ENCODE measurements at regions not wholly inside any gene's neighbourhood (a gene's known extent, or its start where the extent isn't known, plus 50 kb on each side); places are given as distances from the start of the nearest gene placed in this dataset.

- no peaks in the 10 kb centered on the region for H3K23me2 ChIP-seq (ENCODE audit: insufficient read length, low read depth, low read length, poor library complexity, severe bottlenecking)
- H2BK5ac ChIP-seq (ENCODE audit: insufficient read length, low read length), result no peak overlapping the region
These were observed 87.6 kb downstream of the CTH start for GRCh38 chr1:70498666-70499065.

More at GRCh38 chr1:70498666-70499065, 87.6 kb downstream of the CTH start:
- H3K4me2 ChIP-seq (ENCODE audit: insufficient read depth, insufficient read length, low read length), result no peak overlapping the region
- H2BK15ac ChIP-seq (ENCODE audit: low read depth, low read length), result no peak overlapping the region
- no peak overlapping the region for H2BK12ac ChIP-seq (ENCODE audit: insufficient read length, low read depth, low read length)
- DNase-seq, result no peak
- no peaks in the 10 kb centered on the region; the same call in 1 of the 2 replicates for H3K27me3 Mint-ChIP-seq (ENCODE audit: low read depth)
- H3K4me1 Mint-ChIP-seq, result no peaks in the 10 kb centered on the region
- no peak overlapping the region for H2BK120ac ChIP-seq (ENCODE audit: low read depth, low read length, poor library complexity, severe bottlenecking)
- H4K20me1 ChIP-seq (ENCODE audit: control insufficient read depth, insufficient read depth, insufficient read length), result no peaks in the 10 kb centered on the region
- no peaks in the 10 kb centered on the region for H3K27me3 ChIP-seq (ENCODE audit: insufficient read depth, low read length)
- H3K4me1 ChIP-seq (ENCODE audit: insufficient read depth, low read length), result no peaks in the 10 kb centered on the region
- no peak overlapping the region for H3K18ac ChIP-seq (ENCODE audit: insufficient read length, low read depth, low read length)
- no peaks in the 10 kb centered on the region for H3K79me2 ChIP-seq (ENCODE audit: insufficient read depth, low read length)
- no peak overlapping the region for H2AFZ ChIP-seq (ENCODE audit: low read length)
- no peak overlapping the region for H3K4ac ChIP-seq (ENCODE audit: low read depth, low read length)
- H3K56ac ChIP-seq (ENCODE audit: insufficient read length, low read depth, low read length), result no peak overlapping the region
- H3T11ph ChIP-seq (ENCODE audit: low read length), result no peak overlapping the region
- no peaks in the 10 kb centered on the region for H3K36me3 Mint-ChIP-seq (ENCODE audit: insufficient read depth in 1 of 3, low read depth in 3 of 3)
- no peak overlapping the region for H3K14ac ChIP-seq (ENCODE audit: insufficient read depth, low read length)
- no peak overlapping the region for H3K23ac ChIP-seq (ENCODE audit: insufficient read length, low read depth, low read length)
- no peak overlapping the region for H3K27ac Mint-ChIP-seq
- H2AK5ac ChIP-seq (ENCODE audit: insufficient read length, low read length), result no peak overlapping the region
- H3K27ac ChIP-seq (ENCODE audit: insufficient read length, low read depth, low read length), result no peak overlapping the region
- H3K9me3 Mint-ChIP-seq, result no peaks in the 10 kb centered on the region
- H3K4me3 Mint-ChIP-seq, result no peak overlapping the region
- no peak overlapping the region for H4K91ac ChIP-seq (ENCODE audit: insufficient read length, low read depth, low read length)
- H3K9me3 ChIP-seq (ENCODE audit: control insufficient read depth, low read depth, low read length), result no peaks in the 10 kb centered on the region
- no peak overlapping the region for H4K8ac ChIP-seq (replicated peaks; ENCODE audit: insufficient read length, low read depth, low read length)
- WGBS (ENCODE audit: extremely low coverage, insufficient read length, low lambda C conversion rate), result no CpG with 5 or more reads among the region's 2 CpGs
- no peak overlapping the region for H2BK20ac ChIP-seq (ENCODE audit: low read depth, low read length, poor library complexity, severe bottlenecking)
- no peak overlapping the region for H4K5ac ChIP-seq (ENCODE audit: insufficient read length, low read depth, low read length)
- no peaks in the 10 kb centered on the region for H3K79me1 ChIP-seq (ENCODE audit: insufficient read depth, low read depth, low read length, poor library complexity, severe bottlenecking)
- TF ChIP-seq, protein P1, sequence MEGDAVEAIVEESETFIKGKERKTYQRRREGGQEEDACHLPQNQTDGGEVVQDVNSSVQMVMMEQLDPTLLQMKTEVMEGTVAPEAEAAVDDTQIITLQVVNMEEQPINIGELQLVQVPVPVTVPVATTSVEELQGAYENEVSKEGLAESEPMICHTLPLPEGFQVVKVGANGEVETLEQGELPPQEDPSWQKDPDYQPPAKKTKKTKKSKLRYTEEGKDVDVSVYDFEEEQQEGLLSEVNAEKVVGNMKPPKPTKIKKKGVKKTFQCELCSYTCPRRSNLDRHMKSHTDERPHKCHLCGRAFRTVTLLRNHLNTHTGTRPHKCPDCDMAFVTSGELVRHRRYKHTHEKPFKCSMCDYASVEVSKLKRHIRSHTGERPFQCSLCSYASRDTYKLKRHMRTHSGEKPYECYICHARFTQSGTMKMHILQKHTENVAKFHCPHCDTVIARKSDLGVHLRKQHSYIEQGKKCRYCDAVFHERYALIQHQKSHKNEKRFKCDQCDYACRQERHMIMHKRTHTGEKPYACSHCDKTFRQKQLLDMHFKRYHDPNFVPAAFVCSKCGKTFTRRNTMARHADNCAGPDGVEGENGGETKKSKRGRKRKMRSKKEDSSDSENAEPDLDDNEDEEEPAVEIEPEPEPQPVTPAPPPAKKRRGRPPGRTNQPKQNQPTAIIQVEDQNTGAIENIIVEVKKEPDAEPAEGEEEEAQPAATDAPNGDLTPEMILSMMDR (conservative IDR thresholded peaks at IDR 0.05), result no peak
- H3K9ac ChIP-seq (ENCODE audit: extremely low read depth, insufficient read length, low read length), result no peak overlapping the region

Measured in H9 (cell line).